HG03139 (cell line): ENCODE measurements at regions not wholly inside any gene's neighbourhood (a gene's known extent, or its start where the extent isn't known, plus 50 kb on each side); places are given as distances from the start of the nearest gene placed in this dataset.
A peak's percentile ranks its signal among the peaks of the same experiment; 100 is the strongest.

Source experiments
- ATAC-seq: cut with Tn5 transposase; IDR thresholded peaks from one replicate; pipeline ENCODE4 v1.9.1; 2021; ENCODE audit not compliant: unreplicated experiment

- no peak for ATAC-seq
Observed at GRCh38 chr12:72082986-72083820, 144.6 kb downstream of the TPH2 start.

GRCh38 chr12:72084061-72084460, 145.4 kb downstream of the TPH2 start:
- ATAC-seq, result no peak

GRCh38 chr12:72084880-72085279, 146.2 kb downstream of the TPH2 start:
- no peak for ATAC-seq

- ATAC-seq, result no peak
Observed at GRCh38 chr12:72089678-72090077, 151.0 kb downstream of the TPH2 start.

GRCh38 chr12:72093424-72093823, 154.8 kb downstream of the TPH2 start:
- ATAC-seq, result no peak

GRCh38 chr12:72093930-72094329, 155.3 kb downstream of the TPH2 start:
- ATAC-seq, result no peak

DNA sequence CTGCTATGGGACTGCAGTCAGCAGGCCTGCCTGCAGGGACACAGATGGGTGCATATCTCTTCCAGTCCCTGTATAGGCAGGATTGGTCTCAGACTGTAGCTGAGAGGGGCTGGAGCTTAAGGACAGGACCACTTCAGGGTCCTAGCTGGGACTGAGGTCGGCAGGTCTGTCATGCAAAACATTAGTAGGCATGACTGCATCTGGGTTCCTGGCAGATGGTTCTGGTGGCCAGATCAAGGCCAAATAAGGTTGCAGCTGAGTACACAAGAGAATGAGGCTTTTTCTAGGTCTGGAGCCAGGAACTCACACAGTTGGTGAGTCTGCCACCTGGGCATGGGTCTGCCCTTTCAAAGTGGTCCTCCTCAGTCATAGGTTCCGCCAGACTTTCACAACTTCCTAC, 155.8 kb downstream of the TPH2 start:
- no peak for ATAC-seq

- ATAC-seq, result no peak
Observed at GRCh38 chr12:72095025-72095424, 156.4 kb downstream of the TPH2 start.

DNA sequence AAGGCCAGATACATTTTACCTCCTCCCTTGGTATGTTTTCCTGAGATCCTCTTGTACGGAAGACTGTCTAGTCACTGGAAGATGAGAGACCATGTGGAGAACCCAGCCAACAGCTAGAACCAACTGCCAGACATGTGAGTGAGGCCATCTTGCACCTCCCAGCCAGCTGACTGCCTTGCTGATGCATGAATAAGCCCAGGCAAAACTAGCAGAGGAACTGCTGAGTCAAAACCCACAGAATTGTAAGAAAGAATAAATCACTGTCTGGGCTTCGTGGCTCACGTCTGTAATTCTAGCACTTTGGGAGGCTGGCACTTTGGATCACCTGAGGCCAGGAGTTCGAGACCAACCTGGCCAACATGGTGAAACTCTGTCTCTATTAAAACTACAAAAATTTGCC, 160.0 kb downstream of the TPH2 start:
- ATAC-seq, result no peak

DNA sequence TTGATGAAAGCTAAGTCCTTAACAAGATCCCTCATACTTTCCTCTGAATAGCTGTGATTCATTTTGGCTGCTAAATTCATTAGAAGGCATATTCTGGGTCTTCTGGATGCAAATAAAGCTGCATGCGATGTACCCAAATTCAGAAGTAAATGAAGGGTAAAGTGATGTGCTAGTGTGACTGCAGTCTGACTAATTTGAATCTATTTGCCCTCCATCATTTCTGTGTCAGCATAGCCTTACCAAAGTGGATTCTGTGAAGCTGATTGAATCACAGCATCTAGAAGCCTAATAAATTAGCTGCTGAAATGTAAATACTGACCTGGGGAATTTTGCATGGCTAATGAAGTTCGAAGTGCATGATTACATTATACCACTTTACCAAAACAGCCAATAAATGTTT, 162.2 kb downstream of the TPH2 start:
- no peak for ATAC-seq

DNA sequence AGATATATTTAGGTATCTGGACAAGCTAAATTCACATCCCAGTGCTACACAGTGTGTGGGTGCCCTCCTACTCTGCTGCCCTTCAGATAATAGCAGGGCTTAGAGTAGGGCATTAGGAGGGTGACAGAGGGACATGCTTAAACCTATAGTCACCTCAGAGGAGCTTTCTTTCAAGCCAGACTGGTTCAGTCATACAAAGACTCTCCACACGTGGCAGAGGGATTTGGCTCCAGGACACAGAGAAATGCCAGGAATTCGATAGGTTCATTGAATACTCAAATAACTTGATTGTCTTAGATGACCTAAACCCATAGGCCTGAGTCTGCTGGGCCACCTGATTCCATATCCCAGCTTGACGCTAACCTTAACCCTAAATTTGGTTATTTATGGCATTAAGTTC, 163.5 kb downstream of the TPH2 start:
- ATAC-seq, result no peak

DNA sequence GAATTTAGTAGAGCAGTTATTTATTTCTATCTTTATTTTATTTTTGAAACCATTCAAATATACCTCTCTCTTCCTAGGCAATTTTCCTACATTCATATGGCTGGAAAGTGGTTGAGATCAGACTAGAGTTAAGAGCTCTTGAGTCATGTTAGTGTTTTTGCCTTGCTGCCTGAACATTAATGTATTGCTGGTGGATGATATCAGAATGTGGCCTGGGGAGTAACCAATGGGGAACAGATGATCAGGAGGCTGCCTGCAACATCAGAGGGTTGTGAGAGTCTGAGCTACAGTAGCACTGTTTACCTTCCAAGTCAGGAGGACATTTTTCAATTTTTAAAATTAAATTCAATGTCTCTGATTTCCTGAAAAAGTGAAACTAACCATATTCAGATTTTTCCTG, 166.3 kb upstream of the TRHDE start:
- no peak for ATAC-seq

DNA sequence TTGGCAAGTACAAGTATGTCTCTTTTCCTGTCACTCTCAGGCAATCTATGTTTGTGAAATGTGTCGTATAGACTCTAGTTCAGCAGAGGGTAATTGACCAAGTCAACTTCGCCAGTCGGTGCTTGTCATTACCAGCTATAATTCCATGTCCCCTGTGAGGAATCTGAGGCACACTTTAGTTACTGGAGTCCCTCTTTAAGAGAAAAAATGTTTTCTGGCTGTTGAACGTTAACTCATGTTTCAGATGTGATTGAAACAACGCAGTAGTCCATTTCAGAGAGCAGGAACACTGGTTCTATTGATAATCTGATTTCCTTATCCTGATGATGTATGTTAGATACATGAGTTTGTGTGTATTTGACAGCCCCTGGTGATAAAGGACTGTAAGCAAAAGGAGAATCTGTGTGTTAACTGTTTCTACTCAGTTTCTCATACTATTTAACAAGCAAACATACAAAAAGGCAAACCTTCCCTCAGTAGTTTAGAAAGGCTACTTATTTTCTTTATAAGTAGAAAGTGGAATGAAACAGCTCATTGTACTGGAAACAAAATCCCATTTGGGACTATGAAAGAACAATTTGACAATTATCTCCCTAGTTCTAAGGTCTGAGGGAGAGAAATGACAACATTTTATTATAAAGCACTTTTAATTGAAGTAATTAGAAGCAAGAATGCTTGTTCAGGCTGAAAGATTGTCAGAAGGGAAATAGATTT, 161.1 kb upstream of the TRHDE start:
- no peak for ATAC-seq

GRCh38 chr12:72111706-72112105, 160.5 kb upstream of the TRHDE start:
- no peak for ATAC-seq

GRCh38 chr12:72133497-72134055, 138.6 kb upstream of the TRHDE start:
- ATAC-seq, result no peak

GRCh38 chr12:72134246-72135020, 137.7 kb upstream of the TRHDE start:
- no peak for ATAC-seq

DNA sequence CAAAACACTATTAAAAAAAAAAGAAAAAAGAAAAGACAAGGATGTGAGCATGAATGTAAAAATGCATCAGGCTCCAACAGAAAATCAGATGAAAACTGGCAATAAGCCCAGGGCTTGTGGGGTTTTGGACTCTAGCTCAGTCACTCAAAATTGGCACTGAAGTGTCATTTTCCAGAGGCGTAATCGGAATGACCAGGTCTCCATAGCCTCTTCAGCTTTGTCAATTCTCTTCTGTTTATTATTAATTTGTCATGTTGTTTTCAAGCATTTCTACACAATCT, 137.2 kb upstream of the TRHDE start:
- no peak for ATAC-seq

- no peak for ATAC-seq
Observed at GRCh38 chr12:72136792-72137191, 135.4 kb upstream of the TRHDE start.

DNA sequence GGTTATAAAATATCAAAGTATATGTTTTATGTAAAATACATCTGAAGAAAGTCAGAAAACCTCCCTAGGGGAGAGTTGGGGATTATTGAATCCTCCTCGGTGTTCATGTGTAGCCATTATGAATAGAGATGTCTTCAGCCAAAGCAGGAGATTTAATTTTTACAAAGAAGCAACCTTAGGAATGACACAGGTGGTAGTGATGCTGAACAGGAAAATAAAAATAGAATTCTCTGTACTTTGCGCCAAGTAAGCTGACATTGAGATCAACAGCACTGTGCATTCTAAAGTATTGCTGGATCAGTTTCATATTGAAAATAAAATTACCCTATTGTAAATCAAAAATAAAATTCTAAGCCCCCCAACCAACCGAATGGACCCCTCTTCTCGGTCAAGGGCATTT, 132.8 kb upstream of the TRHDE start:
- no peak for ATAC-seq

DNA sequence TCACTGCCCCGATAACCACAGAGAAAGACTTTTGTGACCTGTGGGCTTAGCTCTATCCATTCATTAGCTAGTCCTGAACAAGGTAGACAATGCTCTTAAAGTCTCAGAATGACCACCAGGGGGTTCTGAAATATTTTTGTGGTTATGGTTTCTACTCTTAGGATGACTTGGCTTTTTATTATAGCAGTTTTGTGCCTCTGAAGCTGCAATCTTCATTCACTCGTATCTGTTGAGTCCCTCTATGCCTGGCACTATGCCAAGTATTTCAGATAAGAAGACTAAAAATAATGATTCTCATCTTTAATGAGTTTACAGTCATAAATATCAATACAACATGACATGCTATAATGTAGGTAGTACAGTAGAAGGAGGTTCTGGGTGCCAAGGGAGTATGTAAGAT, 130.8 kb upstream of the TRHDE start:
- peak; percentile 95 for ATAC-seq

DNA sequence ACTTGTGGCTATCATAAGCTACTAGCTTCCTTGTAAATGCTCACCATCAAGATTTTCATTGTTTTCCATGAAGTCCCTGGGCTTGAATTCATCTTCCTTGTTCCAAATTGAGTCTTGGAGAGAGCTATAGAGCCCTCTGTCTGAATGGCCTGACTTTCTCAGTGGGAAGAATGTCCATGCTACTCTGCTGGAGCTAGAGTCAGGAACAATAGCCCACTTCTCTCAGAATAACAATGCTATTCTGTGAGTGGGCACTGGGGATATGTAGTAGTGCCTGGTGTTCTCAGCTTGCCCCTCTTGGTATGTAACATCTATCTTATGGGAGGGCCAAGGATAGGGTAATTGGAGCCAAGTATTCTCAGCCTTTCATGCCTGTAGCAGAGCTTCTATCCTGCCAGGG, 127.6 kb upstream of the TRHDE start:
- ATAC-seq, result no peak

- no peak for ATAC-seq
Observed at GRCh38 chr12:72146495-72146894, 125.7 kb upstream of the TRHDE start.
